GM21723 (cell line): ENCODE measurements at regions not wholly inside any gene's neighbourhood (a gene's known extent, or its start where the extent isn't known, plus 50 kb on each side); places are given as distances from the start of the nearest gene placed in this dataset.

ENCODE experiments used
- ATAC-seq: cut with Tn5 transposase; IDR thresholded peaks from one replicate; pipeline ENCODE4 v1.9.1; 2021; ENCODE audit warnings: mild to moderate bottlenecking, moderate library complexity; ENCODE audit not compliant: unreplicated experiment

DNA sequence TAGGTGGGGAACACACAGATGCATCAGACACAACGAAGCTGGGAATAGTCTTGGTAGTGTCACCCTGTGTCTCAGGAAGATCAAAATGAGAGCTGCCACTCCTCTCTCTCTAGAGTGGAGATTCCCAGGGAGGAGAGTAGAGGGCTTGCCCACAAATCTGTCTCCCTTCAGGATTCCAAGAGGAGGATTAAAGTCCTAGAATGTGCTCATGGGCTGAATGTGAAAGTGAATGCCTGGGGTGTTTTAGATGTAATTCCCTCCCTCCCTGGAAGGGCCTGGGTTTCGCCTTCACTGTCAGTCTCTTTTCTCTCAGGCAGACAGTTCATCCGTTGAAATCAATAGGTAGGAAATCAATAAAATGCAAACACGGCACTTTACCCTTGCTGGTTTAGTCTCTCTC is 282.6 kb upstream of the PPARGC1A start:
- ATAC-seq, result no peak

GRCh38 chr4:24169956-24170355 is 280.1 kb upstream of the PPARGC1A start:
- ATAC-seq, result no peak

GRCh38 chr4:24168658-24169057 is 278.8 kb upstream of the PPARGC1A start:
- no peak for ATAC-seq

DNA sequence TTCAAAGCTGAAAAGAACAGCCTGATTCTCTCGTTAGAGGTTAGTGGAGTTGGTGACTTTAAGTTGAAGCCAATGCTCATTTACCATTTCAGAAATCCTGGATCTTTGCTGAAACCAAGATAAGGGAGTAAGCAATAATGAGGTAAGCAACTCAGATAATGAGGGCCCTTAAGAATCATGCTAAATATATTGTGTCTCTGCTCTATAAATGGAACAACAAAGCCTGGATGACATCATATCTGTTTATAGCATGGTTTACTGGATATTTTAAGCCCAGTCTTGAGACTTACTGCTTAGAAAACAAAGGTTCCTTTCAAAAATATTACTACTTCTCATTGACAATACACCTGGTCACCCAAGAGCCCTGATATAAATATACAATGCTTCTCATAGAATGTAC is 276.7 kb upstream of the PPARGC1A start:
- no peak for ATAC-seq

DNA sequence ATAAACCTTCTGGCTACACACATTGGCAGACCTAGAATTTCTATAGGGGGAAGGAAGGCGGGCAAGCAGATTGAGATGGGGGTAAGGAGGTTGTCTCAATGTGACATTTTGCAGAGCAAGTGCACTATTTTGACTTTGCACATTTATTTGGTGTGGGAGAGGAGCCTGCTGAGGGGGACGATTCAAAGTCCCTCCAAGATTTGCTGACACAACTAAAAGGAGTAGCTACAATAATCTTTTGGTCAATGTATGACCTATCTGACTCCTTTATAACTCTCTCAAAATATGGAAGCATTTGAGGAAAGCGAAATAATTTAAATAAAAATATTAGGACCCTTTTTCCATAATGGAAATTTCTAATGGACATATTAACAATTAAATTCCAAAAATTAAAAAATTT is 274.9 kb upstream of the PPARGC1A start:
- no peak for ATAC-seq

DNA sequence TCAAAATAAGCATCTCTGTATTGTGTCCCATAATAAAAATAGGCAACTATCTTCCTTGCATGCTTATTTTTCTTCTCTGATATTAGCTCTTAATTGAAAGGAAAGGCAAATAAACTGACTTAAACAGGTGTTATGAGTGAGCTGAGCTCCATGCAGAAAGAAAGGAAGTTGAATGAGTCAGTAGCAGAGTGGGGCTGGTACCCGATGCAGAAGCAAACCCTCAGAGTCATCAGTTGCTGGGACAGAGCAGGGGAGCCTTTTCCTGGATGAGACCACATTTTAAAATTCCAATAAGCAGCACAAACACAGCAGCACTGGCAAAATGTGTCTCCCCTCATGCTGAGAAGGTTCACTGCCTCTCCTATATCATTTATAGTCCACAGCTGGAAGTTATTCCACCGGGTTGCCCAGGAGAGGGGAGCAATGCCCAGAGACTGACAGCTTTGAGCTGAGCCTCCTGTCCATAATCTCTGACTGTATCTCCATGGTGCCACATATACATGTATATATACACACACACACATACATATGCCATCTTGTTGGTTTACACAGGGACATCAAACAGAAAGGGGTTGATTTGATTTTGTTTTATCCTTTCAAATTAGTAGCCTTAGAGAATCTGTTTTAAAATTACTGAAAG is 274.3 kb upstream of the PPARGC1A start:
- ATAC-seq, result no peak

DNA sequence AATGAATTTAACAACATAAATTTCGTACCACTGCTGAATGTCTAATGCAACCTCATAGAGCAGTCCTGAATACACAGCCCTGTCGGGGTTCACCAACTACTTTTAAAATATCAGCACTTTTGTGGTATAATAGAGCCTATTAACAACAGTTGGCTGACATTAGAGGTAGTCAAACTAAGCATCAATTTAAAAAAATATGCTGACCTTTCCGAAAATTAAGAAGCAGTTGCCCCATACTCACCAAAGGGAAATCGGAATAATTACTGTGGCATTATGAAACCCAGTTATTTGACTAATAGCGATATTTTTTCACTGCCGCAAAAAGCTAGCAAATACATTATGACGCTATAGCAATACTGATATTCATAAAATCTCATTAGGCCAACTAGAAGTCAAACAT is 273.5 kb upstream of the PPARGC1A start:
- ATAC-seq, result no peak

GRCh38 chr4:24160358-24160757 is 270.5 kb upstream of the PPARGC1A start:
- no peak for ATAC-seq

DNA sequence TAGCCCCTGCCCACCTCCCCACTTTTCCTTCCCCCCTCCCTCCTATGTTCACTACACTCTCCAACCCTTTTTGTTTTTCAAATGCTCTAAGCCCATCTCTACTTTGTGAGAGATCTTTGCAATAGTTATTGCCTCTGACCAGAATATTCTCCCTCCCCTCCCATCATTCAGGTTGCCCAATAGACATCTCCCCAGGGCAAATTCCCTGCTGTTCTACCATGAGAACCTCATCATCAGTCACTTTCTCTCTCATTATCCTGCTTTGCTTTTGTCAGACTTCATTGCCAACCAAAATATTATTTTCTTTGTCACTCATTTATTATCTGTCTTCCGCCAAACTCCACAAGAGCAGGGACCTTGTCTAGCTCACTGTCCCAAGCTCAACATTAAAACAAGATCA is 268.2 kb upstream of the PPARGC1A start:
- no peak for ATAC-seq

DNA sequence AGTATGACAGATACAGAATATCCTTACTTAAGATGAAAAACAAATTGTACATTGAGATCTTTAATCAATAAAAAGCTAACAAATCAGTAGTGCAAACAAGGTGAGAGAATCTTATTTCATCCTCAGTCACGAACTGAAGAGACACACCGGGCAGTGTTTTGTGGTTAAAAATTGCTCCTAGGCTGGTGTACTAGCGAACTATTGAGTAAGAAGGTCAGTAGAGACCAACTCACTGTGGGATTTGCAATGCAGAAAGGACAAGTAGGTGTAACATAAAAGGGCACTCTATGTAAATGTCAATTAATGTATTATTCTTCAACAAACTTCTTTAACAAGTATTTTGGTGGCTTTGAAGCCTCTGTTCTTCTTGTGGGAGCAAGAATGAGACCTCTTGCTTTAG is 260.2 kb upstream of the PPARGC1A start:
- ATAC-seq, result no peak

DNA sequence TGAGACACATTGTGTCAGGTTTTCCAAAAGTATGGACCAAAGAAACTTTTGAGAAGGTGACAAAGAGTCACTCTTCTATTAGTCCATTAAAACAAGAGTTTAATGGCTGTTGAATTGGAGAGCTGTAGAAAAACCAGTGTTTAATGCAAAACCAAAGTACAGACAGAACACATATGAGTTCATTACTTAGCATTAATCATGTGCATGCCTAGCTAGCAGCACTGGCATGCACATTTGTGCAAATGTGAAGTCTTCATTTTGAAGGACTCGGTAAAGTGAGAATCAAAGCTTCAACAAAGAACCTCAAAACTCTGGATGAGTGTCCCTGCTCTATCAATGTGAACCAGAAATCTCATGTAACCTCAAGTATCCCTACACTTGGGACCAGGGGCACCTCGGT is 256.3 kb upstream of the PPARGC1A start:
- no peak for ATAC-seq

GRCh38 chr4:24145591-24145990 is 255.7 kb upstream of the PPARGC1A start:
- no peak for ATAC-seq

- ATAC-seq, result no peak
Observed at GRCh38 chr4:24144381-24144780, 254.5 kb upstream of the PPARGC1A start.

DNA sequence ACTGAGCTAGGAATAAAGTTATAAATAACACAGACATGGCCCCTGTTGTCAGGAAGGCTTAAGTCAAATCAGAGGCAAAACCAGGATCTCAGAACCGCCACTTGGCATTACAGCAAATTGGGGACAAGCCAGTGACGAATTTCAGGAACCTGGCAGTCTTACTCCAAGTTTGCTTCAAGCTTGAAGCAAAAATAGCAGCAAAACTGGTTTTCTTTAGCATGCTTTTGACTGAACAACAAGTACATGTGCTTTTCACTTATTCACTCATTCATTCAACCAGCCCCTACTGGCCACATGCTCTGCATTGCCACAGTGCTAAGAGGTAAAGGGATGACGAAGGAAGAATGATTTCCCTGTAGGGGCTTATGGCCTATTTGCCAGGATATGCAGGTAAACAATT is 253.9 kb upstream of the PPARGC1A start:
- no peak for ATAC-seq

DNA sequence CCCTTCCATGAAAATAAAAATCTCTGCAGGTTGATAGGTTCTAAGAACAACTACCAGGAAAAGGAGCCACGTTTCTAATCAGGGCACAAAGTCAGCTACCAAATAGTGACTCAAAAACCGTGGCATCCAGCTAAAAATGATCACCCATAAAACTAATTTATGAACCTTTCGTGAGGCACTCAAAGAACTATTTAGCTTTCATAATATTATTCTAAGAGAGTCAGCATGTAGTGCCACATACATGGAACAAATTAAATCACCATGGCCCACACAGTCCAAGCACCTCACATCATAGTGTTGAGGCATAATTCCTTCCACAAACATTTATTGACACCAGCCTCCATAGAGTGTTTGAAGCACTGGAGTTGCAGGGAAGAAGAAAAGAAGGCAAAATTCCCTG is 252.0 kb upstream of the PPARGC1A start:
- ATAC-seq, result no peak

DNA sequence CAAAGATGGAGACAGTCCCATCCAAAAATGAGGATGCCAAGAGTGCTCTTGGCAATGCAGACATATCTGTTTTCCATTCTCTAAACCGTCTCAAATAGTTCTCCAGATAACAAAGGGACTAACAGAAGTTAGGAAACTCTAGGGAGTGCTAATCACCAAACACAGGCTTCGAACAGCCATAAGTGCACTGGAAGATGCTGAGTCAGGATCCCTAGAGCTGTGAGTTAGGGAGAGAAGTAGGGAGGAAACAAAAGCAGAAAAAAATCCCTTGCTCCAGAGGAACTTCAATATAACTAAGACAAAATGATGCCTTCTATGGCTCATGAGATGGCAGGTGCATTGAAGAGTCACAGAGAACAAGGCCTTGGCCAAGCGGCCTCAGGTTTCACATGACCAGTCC is 251.0 kb upstream of the PPARGC1A start:
- no peak for ATAC-seq

DNA sequence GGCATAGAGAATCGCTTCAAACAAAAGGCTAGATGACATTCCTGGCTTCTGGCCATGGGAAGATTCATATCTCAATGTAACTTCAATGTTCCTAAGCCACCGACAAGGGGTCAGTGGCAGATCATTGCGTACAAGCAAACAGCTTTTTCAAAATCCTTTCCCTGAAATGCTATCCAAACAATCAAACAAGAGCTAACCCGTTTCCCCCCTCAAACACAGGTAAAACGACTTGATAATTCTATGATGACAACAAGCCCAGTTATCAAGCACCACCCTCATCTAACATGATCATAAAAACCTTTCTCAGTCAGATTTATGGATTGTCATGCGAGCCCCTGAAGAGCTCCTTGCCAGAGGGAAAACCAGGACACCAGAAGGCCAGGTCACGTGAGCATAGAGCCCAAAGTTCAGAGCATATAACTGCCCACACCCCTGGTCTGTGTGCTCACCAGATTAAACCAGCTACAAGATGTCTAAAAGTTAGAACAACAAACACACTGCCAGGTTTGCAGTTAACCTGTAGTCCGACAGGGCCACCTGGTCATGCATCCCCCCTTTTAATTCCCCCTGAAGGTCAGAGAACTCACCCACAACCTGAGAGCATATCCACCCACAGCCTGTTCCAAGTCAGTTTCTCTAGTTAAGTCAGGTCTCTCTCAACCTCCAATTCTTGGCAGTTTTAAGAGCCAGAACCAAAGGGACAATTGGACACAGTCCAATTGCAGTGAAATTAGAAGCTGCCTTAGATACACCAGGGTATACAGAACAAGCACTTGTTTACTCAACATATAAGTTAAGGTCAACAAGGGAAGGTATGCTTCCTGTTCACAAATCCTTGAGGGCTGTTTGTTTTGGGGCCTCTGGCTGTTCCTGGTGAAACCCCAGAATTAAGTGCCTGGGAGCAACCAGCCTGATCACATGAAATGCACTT is 248.1 kb upstream of the PPARGC1A start:
- ATAC-seq, result no peak

- ATAC-seq, result no peak
Observed at GRCh38 chr4:24131954-24132673, 242.3 kb upstream of the PPARGC1A start.

- no peak for ATAC-seq
Observed at GRCh38 chr4:24130637-24131036, 240.8 kb upstream of the PPARGC1A start.

DNA sequence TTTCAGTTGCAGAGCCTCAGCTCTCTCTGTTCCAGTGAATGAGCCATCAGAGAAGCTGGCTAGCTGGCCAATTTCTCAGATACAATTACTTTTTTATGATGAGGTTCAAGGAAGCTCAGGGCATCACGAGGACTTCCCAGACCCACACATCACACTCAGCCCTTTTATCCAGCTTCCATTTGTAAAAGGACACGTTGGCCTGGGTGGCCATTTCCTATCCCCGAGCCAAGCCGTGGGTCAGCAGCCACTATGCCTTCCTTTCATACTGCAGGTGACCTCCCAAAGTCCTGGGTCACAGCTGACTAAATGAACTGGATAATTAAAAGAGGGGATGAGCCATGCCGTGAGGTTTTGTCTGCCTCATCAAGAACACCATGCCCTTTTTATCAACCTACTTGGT is 236.9 kb upstream of the PPARGC1A start:
- ATAC-seq, result no peak

DNA sequence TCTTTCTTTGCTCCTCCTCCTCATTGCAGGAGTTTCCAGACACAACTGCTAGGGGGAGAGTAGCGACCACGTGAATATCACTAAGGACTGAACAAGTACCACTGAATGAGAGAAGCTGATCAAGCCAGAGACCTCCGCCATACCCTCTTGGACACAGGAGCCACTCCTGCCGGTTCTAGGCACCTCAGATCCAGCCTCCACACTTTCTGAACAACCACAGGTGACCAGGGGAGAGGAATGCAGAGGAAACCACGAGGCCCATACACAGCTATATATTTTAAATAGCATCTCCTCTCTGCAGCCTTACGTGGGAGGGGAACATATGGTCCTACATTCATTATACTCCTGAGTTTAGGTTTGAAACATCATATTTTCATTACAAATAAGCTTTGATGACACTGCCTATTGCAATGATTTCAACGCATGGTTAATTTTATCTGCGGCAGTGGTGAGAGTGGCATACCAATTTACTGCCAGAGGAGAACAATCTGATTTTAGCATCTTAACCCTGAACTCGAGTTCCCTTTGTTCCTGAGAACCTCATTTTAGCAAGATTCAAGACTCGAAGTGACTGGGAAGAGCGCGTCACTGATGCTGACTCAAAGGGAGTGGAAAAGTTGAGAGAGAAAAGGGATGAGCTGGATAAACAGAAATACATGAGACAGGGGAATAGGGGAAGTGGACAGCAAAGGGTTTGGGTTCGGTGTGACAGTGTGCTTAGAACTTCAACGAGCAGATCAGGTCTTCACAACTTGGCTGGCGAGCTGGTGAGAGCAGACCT is 231.7 kb upstream of the PPARGC1A start:
- ATAC-seq, result no peak
